ENCODE measurements at regions not wholly inside any gene's neighbourhood (a gene's known extent, or its start where the extent isn't known, plus 50 kb on each side); places are given as distances from the start of the nearest gene placed in this dataset.
"Not testable (repeated sequence)": the region's sequence is repeated elsewhere in the genome, so short reads cannot be mapped to it uniquely, and the experiment has no call there.

DNA sequence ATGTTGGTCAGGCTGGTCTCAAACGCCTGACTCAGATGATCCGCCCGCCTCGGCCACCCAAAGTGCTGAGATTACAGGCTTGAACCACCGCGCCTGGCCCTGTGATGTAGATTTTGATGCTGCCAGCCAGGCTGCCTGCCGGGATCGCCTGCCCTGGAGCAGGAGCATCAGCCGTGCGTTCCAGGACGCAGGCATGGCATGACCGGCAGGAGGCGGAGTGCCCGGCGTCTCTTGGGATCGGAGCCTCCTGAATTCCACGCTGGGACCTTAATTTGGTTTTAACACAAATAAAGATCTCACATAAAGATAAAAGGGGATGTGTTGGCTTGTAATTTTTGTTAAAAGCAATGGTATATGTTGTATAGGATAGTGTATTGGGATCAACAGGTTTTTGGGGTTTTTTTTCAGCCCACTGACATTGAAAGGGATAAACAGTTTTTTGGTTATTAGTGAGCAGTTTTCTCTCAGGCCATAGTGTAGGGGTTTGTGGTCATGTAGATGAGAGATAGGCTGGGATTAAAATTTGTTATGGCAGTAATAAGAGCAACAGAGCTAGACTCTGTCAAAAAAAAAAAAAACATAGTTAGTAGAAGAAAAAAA is 1406.4 kb downstream of the UQCRFS1 start:
- TF ChIP-seq CTCF (conservative IDR thresholded peaks at IDR 0.05; ENCODE audit: low read length) (no peak), EZH2phosphoT487 (IDR thresholded peaks at IDR 0.05; ENCODE audit: borderline replicate concordance) (no peak)
- no peaks in the 10 kb centered on the region for H3F3A ChIP-seq (ENCODE audit: low read depth)
- H3K27me3 ChIP-seq (ENCODE audit: insufficient read depth, low read length, poor library complexity, severe bottlenecking), result no peaks in the 10 kb centered on the region
- H3K9ac ChIP-seq (ENCODE audit: low read depth, low read length, poor library complexity, severe bottlenecking), result no peak overlapping the region
- no peaks in the 10 kb centered on the region for H3K36me3 ChIP-seq (ENCODE audit: insufficient read depth, low read length)
- H3K79me2 ChIP-seq (ENCODE audit: insufficient read depth, low read length), result no peaks in the 10 kb centered on the region; the same call in 1 of the 2 replicates
- H3K4me3 ChIP-seq (ENCODE audit: low read length, poor library complexity, severe bottlenecking), result no peak overlapping the region
- no peaks in the 10 kb centered on the region for H3K4me1 ChIP-seq (ENCODE audit: insufficient read depth, low read length, poor library complexity, severe bottlenecking)
- peaks cover 8% of the 10 kb centered on the region for H4K20me1 ChIP-seq (ENCODE audit: insufficient read depth, low read length, poor library complexity, severe bottlenecking)
- H3K9me3 ChIP-seq (ENCODE audit: insufficient read depth, low read depth, low read length), result no peaks in the 10 kb centered on the region
- no peaks in the 10 kb centered on the region for H3K9me2 ChIP-seq (replicated peaks; ENCODE audit: low read depth, low read length)
- H2AFZ ChIP-seq (ENCODE audit: low read length), result no peak overlapping the region
- no peak overlapping the region for H3K4me2 ChIP-seq (ENCODE audit: low read depth, low read length, poor library complexity, severe bottlenecking)

DNA sequence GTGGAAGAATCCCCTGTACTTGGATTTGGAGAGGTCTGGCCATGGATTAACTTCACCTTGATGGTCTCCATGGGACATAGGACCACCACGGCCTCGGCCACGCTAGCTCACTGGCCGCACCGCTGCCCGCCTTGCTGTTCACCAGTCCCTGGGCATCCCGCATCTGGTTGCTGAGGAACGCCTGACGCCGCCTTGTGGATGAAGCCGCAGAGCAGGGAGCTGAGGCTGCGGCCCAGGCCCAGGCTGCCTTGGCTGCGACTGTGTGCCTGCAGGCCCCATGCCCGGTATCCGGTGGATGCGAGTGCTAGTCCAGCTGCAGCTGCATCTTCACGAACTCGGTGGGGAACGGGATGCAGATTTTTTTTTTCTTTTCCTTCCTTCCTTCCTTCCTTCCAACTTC is 1407.1 kb downstream of the UQCRFS1 start:
- H2AFZ ChIP-seq (ENCODE audit: low read length), result no peak overlapping the region
- H3K36me3 ChIP-seq (ENCODE audit: insufficient read depth, low read length), result no peaks in the 10 kb centered on the region
- H3K4me2 ChIP-seq (ENCODE audit: low read depth, low read length, poor library complexity, severe bottlenecking), result no peak overlapping the region
- no peaks in the 10 kb centered on the region for H3K27me3 ChIP-seq (ENCODE audit: insufficient read depth, low read length, poor library complexity, severe bottlenecking)
- TF ChIP-seq CTCF (conservative IDR thresholded peaks at IDR 0.05; ENCODE audit: low read length) (no peak), EZH2phosphoT487 (IDR thresholded peaks at IDR 0.05; ENCODE audit: borderline replicate concordance) (no peak)
- no peaks in the 10 kb centered on the region; the same call in 1 of the 2 replicates for H3K79me2 ChIP-seq (ENCODE audit: insufficient read depth, low read length)
- H4K20me1 ChIP-seq (ENCODE audit: insufficient read depth, low read length, poor library complexity, severe bottlenecking), result peaks cover 12% of the 10 kb centered on the region
- H3K9ac ChIP-seq (ENCODE audit: low read depth, low read length, poor library complexity, severe bottlenecking), result no peak overlapping the region
- H3K4me3 ChIP-seq (ENCODE audit: low read length, poor library complexity, severe bottlenecking), result no peak overlapping the region
- no peaks in the 10 kb centered on the region for H3K9me2 ChIP-seq (replicated peaks; ENCODE audit: low read depth, low read length)
- no peaks in the 10 kb centered on the region for H3K4me1 ChIP-seq (ENCODE audit: insufficient read depth, low read length, poor library complexity, severe bottlenecking)
- H3K9me3 ChIP-seq (ENCODE audit: insufficient read depth, low read depth, low read length), result no peaks in the 10 kb centered on the region
- H3F3A ChIP-seq (ENCODE audit: low read depth), result no peaks in the 10 kb centered on the region

DNA sequence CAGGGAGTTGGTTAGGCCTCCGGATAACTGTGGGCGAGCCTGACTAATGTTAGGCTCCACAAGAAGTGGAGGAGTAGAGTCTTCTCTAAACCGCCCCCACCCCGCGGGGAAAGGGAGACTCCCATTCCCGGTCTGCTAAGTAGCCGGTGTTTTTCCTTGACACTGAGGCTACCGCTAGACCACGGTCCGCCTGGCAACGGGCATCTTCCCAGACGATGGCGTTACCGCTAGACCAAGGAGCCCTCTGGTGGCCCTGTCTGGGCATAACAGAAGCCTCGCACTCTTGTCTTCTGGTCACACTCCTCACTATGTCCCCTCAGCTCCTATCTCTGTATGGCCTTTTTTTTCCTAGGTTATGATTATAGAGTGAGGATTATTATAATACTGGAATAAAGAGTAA is 1410.7 kb downstream of the UQCRFS1 start:
- Histone ChIP-seq H4K20me1 (ENCODE audit: insufficient read depth, low read length, poor library complexity, severe bottlenecking) (peaks cover 12% of the 10 kb centered on the region), H3K79me2 (ENCODE audit: insufficient read depth, low read length) (peaks cover 10% of the 10 kb centered on the region; the same call in 1 of the 2 replicates)

More for the DNA sequence above, 1410.7 kb downstream of the UQCRFS1 start:
- not testable (repeated sequence) for H3F3A ChIP-seq (ENCODE audit: low read depth); H3K36me3 ChIP-seq (ENCODE audit: insufficient read depth, low read length); H3K9me3 ChIP-seq (ENCODE audit: insufficient read depth, low read depth, low read length); H3K4me1 ChIP-seq (ENCODE audit: insufficient read depth, low read length, poor library complexity, severe bottlenecking); H3K9me2 ChIP-seq (replicated peaks; ENCODE audit: low read depth, low read length); H3K9ac ChIP-seq (ENCODE audit: low read depth, low read length, poor library complexity, severe bottlenecking); H2AFZ ChIP-seq (ENCODE audit: low read length); H3K4me3 ChIP-seq (ENCODE audit: low read length, poor library complexity, severe bottlenecking); H3K4me2 ChIP-seq (ENCODE audit: low read depth, low read length, poor library complexity, severe bottlenecking); H3K27me3 ChIP-seq (ENCODE audit: insufficient read depth, low read length, poor library complexity, severe bottlenecking)
- peak; percentile 37 for TF ChIP-seq CTCF (conservative IDR thresholded peaks at IDR 0.05; ENCODE audit: low read length)

All from Loucy (cell line).